Chondrocyte (in vitro differentiated cells): ENCODE measurements at regions not wholly inside any gene's neighbourhood (a gene's known extent, or its start where the extent isn't known, plus 50 kb on each side); places are given as distances from the start of the nearest gene placed in this dataset.

Experiments
- DNase-seq: peaks from one replicate; pipeline ENCODE4 v3.0.0; 2021; ENCODE audit warnings: mixed read lengths, low spot score
- H3K27ac Mint-ChIP-seq: one replicate; pipeline ENCODE4 v1.8.0; 2021; ENCODE audit warnings: mild to moderate bottlenecking, moderate library complexity, mixed read lengths; ENCODE audit not compliant: unreplicated experiment
- H3K27me3 Mint-ChIP-seq: 2 replicates; pipeline ENCODE4 v1.8.0; 2021; ENCODE audit warnings: low read depth, mixed read lengths
- H3K36me3 Mint-ChIP-seq: 2 replicates; pipeline ENCODE4 v1.8.0; 2021; ENCODE audit warnings: low read depth, mixed read lengths
- H3K4me1 Mint-ChIP-seq: 2 replicates; pipeline ENCODE4 v1.8.0; 2021; ENCODE audit warnings: low read depth, mild to moderate bottlenecking, mixed read lengths
- H3K4me3 Mint-ChIP-seq: one replicate; pipeline ENCODE4 v1.8.0; 2021; ENCODE audit warnings: mild to moderate bottlenecking, moderate library complexity, mixed read lengths; ENCODE audit not compliant: unreplicated experiment
- H3K9me3 Mint-ChIP-seq: 2 replicates; pipeline ENCODE4 v1.8.0; 2021; ENCODE audit warnings: low read depth, mixed read lengths
- CTCF ChIP-seq: fragments of 200-600 bp; sonication (generic); IDR thresholded peaks from 2 replicates; pipeline ENCODE4 v1.5.0; 2021; ENCODE audit warnings: antibody characterized with exemption, mild to moderate bottlenecking, moderate library complexity

GRCh38 chr19:30163663-30164062 is 208.5 kb upstream of the ZNF536 start:
- H3K4me3 Mint-ChIP-seq: no peak overlapping the region
- DNase-seq: peak; percentile 50

GRCh38 chr19:30165228-30165813 is 206.9 kb upstream of the ZNF536 start:
- no peaks in the 10 kb centered on the region for H3K36me3 Mint-ChIP-seq
- TF ChIP-seq CTCF: no peak
- peaks cover 12% of the 10 kb centered on the region for H3K9me3 Mint-ChIP-seq
- H3K27me3 Mint-ChIP-seq: no peaks in the 10 kb centered on the region
- H3K4me3 Mint-ChIP-seq: no peak overlapping the region
- H3K4me1 Mint-ChIP-seq: no peaks in the 10 kb centered on the region
- peak; percentile 61 for DNase-seq
- H3K27ac Mint-ChIP-seq: no peak overlapping the region

More at GRCh38 chr19:30163663-30164062, 208.5 kb upstream of the ZNF536 start:
- TF ChIP-seq CTCF: no peak
- no peaks in the 10 kb centered on the region for H3K27me3 Mint-ChIP-seq
- no peak overlapping the region for H3K27ac Mint-ChIP-seq
- H3K4me1 Mint-ChIP-seq: no peaks in the 10 kb centered on the region
- peaks cover 12% of the 10 kb centered on the region for H3K9me3 Mint-ChIP-seq
- H3K36me3 Mint-ChIP-seq: no peaks in the 10 kb centered on the region

GRCh38 chr19:30167206-30167868 is 204.8 kb upstream of the ZNF536 start:
- no peak overlapping the region for H3K27ac Mint-ChIP-seq
- peaks cover 12% of the 10 kb centered on the region for H3K9me3 Mint-ChIP-seq
- DNase-seq: peak; percentile 60
- H3K4me1 Mint-ChIP-seq: no peaks in the 10 kb centered on the region
- H3K27me3 Mint-ChIP-seq: no peaks in the 10 kb centered on the region
- no peaks in the 10 kb centered on the region for H3K36me3 Mint-ChIP-seq
- H3K4me3 Mint-ChIP-seq: no peak overlapping the region
- no peak for TF ChIP-seq CTCF

GRCh38 chr19:30167976-30168635 is 204.1 kb upstream of the ZNF536 start:
- Mint-ChIP-seq H3K27me3 (no peaks in the 10 kb centered on the region), H3K27ac (no peak overlapping the region), H3K4me1 (no peaks in the 10 kb centered on the region), H3K36me3 (no peaks in the 10 kb centered on the region), H3K9me3 (peaks cover 7% of the 10 kb centered on the region), H3K4me3 (no peak overlapping the region)
- peak; percentile 83 for DNase-seq
- TF ChIP-seq CTCF: no peak

- DNase-seq: peak; percentile 53
- no peak overlapping the region for H3K27ac Mint-ChIP-seq
- H3K4me3 Mint-ChIP-seq: no peak overlapping the region
- H3K4me1 Mint-ChIP-seq: no peaks in the 10 kb centered on the region
- H3K36me3 Mint-ChIP-seq: no peaks in the 10 kb centered on the region
- TF ChIP-seq CTCF: no peak
- H3K9me3 Mint-ChIP-seq: peaks cover 3% of the 10 kb centered on the region
- H3K27me3 Mint-ChIP-seq: no peaks in the 10 kb centered on the region
Measured at GRCh38 chr19:30168760-30169159, 203.4 kb upstream of the ZNF536 start.
